ENCODE measurements at regions not wholly inside any gene's neighbourhood (a gene's known extent, or its start where the extent isn't known, plus 50 kb on each side); places are given as distances from the start of the nearest gene placed in this dataset.

DNA sequence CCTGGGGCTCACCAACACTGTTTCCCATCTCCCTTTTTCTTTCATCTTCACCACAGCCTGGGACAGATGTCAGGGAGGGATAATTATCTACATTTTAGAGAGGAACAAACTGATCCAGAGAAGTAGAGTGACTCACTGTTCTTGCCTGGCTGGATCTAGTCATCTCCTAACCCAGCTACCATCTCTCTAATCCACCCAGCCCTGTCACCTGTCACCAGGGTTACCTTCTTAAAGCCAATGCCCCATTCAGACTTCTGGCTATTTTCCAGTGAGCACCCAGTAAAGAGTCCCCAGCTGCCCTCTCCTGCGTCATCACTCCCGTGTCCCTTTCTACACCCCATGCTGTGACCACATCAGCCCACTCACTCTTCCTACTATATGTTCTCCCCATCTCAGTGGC lies 68.4 kb upstream of the DUSP5 start (continued):
- TF ChIP-seq, protein P1, sequence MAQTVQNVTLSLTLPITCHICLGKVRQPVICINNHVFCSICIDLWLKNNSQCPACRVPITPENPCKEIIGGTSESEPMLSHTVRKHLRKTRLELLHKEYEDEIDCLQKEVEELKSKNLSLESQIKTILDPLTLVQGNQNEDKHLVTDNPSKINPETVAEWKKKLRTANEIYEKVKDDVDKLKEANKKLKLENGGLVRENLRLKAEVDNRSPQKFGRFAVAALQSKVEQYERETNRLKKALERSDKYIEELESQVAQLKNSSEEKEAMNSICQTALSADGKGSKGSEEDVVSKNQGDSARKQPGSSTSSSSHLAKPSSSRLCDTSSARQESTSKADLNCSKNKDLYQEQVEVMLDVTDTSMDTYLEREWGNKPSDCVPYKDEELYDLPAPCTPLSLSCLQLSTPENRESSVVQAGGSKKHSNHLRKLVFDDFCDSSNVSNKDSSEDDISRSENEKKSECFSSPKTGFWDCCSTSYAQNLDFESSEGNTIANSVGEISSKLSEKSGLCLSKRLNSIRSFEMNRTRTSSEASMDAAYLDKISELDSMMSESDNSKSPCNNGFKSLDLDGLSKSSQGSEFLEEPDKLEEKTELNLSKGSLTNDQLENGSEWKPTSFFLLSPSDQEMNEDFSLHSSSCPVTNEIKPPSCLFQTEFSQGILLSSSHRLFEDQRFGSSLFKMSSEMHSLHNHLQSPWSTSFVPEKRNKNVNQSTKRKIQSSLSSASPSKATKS (CRISPR knock-in tag; IDR thresholded peaks at IDR 0.05) = no peak
- TF ChIP-seq ADNP (tag; IDR thresholded peaks at IDR 0.05) (no peak), PPARD (CRISPR knock-in tag; IDR thresholded peaks at IDR 0.05) (no peak), SNRNP70 (optimal IDR thresholded peaks at IDR 0.05; ENCODE audit: low read depth, low read length) (no peak), WHSC1 (IDR thresholded peaks at IDR 0.05; ENCODE audit: low read length) (no peak), SAP30 (IDR thresholded peaks at IDR 0.05; ENCODE audit: borderline replicate concordance, insufficient read depth, low read depth, low read length, poor library complexity, severe bottlenecking) (no peak), ZNF134 (CRISPR knock-in tag; conservative IDR thresholded peaks at IDR 0.05) (no peak), RAD21 (CRISPR knock-in tag; conservative IDR thresholded peaks at IDR 0.05 in 1 of 2, IDR thresholded peaks at IDR 0.05 in 1 of 2) (no peak)
- TF ChIP-seq, protein P2, sequence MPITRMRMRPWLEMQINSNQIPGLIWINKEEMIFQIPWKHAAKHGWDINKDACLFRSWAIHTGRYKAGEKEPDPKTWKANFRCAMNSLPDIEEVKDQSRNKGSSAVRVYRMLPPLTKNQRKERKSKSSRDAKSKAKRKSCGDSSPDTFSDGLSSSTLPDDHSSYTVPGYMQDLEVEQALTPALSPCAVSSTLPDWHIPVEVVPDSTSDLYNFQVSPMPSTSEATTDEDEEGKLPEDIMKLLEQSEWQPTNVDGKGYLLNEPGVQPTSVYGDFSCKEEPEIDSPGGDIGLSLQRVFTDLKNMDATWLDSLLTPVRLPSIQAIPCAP (CRISPR knock-in tag; IDR thresholded peaks at IDR 0.05; ENCODE audit: borderline replicate concordance) = no peak
- TF ChIP-seq, protein P3, sequence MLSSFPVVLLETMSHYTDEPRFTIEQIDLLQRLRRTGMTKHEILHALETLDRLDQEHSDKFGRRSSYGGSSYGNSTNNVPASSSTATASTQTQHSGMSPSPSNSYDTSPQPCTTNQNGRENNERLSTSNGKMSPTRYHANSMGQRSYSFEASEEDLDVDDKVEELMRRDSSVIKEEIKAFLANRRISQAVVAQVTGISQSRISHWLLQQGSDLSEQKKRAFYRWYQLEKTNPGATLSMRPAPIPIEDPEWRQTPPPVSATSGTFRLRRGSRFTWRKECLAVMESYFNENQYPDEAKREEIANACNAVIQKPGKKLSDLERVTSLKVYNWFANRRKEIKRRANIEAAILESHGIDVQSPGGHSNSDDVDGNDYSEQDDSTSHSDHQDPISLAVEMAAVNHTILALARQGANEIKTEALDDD (IDR thresholded peaks at IDR 0.05) = peak; percentile 61; the same call in 1 of the 2 replicates

All from K562 (cell line).